Keratinocyte (primary cell): ENCODE measurements at regions not wholly inside any gene's neighbourhood (a gene's known extent, or its start where the extent isn't known, plus 50 kb on each side); places are given as distances from the start of the nearest gene placed in this dataset.

Source experiments
- DNase-seq: peaks from one replicate; pipeline ENCODE4 v3.0.0-alpha.2; 2011; ENCODE audit warnings: low read depth, missing footprints, low spot score
- FAIRE-seq: peaks from 2 replicates; lab custom pipeline; 2011; peaks lifted over from hg19 to GRCh38; lab: Jason Lieb, UNC
- H2AFZ ChIP-seq: 2 replicates; pipeline ENCODE4 v1.6.0; 2012; ENCODE audit warnings: low read length, control low read depth, inconsistent platforms; ENCODE audit not compliant: control insufficient read depth
- H3K27ac ChIP-seq: 2 replicates; pipeline ENCODE4 v1.5.1; 2011; ENCODE audit warnings: low read length; ENCODE audit not compliant: control insufficient read depth, insufficient read depth
- H3K27me3 ChIP-seq: 3 replicates; pipeline ENCODE4 v1.6.0; 2011; ENCODE audit warnings: low read length; ENCODE audit not compliant: control insufficient read depth, insufficient read depth; ENCODE audit errors: extremely low read depth
- H3K36me3 ChIP-seq, 2 experiments: 2 replicates in 1 of 2; 3 replicates in 1 of 2; pipeline ENCODE4 v1.5.1; 2011; ENCODE audit warnings: low read length in 2 of 2, mild to moderate bottlenecking in 1 of 2; ENCODE audit not compliant: control insufficient read depth in 2 of 2, insufficient read depth in 2 of 2; ENCODE audit errors: extremely low read depth in 1 of 2
- H3K4me1 ChIP-seq: 3 replicates; pipeline ENCODE4 v1.5.1; 2011; ENCODE audit warnings: low read length; ENCODE audit not compliant: control insufficient read depth, insufficient read depth; ENCODE audit errors: extremely low read depth
- H3K4me2 ChIP-seq: 3 replicates; pipeline ENCODE4 v1.6.0; 2011; ENCODE audit warnings: low read depth, low read length; ENCODE audit not compliant: control insufficient read depth, insufficient read depth; ENCODE audit errors: extremely low read depth
- H3K4me3 ChIP-seq, 3 experiments: fragments of 200-600 bp in 1 of 3; sonication (generic) in 1 of 3; 2 replicates in 2 of 3; 3 replicates in 1 of 3; pipeline ENCODE4 v1.5.1; 2011 to 2016; ENCODE audit warnings: low read length in 3 of 3, mild to moderate bottlenecking in 3 of 3, control low read depth in 2 of 3, inconsistent platforms in 1 of 3, low read depth in 1 of 3, mixed read lengths in 1 of 3, mixed run types in 1 of 3, moderate library complexity in 1 of 3; ENCODE audit not compliant: control insufficient read depth in 2 of 3, insufficient read depth in 2 of 3; ENCODE audit errors: extremely low read depth in 1 of 3
- H3K79me2 ChIP-seq: 2 replicates; pipeline ENCODE4 v1.6.0; 2012; ENCODE audit warnings: low read length; ENCODE audit not compliant: control insufficient read depth, insufficient read depth
- H3K9ac ChIP-seq: 3 replicates; pipeline ENCODE4 v1.6.0; 2011; ENCODE audit warnings: low read length; ENCODE audit not compliant: control insufficient read depth, insufficient read depth; ENCODE audit errors: extremely low read depth
- H3K9me1 ChIP-seq: 3 replicates; pipeline ENCODE4 v1.6.0; 2011; ENCODE audit warnings: low read length; ENCODE audit not compliant: control insufficient read depth, insufficient read depth; ENCODE audit errors: extremely low read depth
- H3K9me3 ChIP-seq: 2 replicates; pipeline ENCODE4 v1.5.1; 2012; ENCODE audit warnings: low read depth, low read length; ENCODE audit not compliant: control insufficient read depth
- H4K20me1 ChIP-seq: 3 replicates; pipeline ENCODE4 v1.6.0; 2011; ENCODE audit warnings: low read length; ENCODE audit not compliant: control insufficient read depth, insufficient read depth; ENCODE audit errors: extremely low read depth
- CTCF ChIP-seq, 3 experiments: IDR thresholded peaks in 1 of 3; conservative IDR thresholded peaks in 1 of 3; optimal IDR thresholded peaks in 1 of 3; 2 replicates in 2 of 3; 3 replicates in 1 of 3; pipeline versions ENCODE3 to v1.5.1; 2011; ENCODE audit warnings: low read length in 3 of 3, mild to moderate bottlenecking in 3 of 3, moderate library complexity in 2 of 3, control low read depth in 1 of 3, inconsistent platforms in 1 of 3; ENCODE audit not compliant: insufficient read depth in 2 of 3; ENCODE audit errors: extremely low read depth in 1 of 3
- EZH2 ChIP-seq: IDR thresholded peaks from one replicate; pipeline ENCODE4 v1.6.1; 2012; ENCODE audit warnings: inconsistent platforms, mild to moderate bottlenecking, low read length, moderate library complexity
- dilution Hi-C: fragments of 300-500 bp; cut with MboI; formaldehyde crosslinking; loops from one replicate; pipeline ENCODE4 v1.7.0; 2020; ENCODE audit warnings: low sequenced_read_pairs; ENCODE audit not compliant: extremely low pct_ligation_motif_present

- Histone ChIP-seq H3K27me3 (peaks cover under 1% of the 10 kb centered on the region), H3K27ac (no peak overlapping the region), H3K9me3 (no peaks in the 10 kb centered on the region), H3K4me3 (no peak overlapping the region), H4K20me1 (no peaks in the 10 kb centered on the region), H3K4me1 (no peaks in the 10 kb centered on the region), H3K9ac (no peak overlapping the region), H2AFZ (no peak overlapping the region), H3K79me2 (no peaks in the 10 kb centered on the region), H3K4me2 (no peak overlapping the region), H3K9me1 (no peaks in the 10 kb centered on the region), H3K36me3 (no peaks in the 10 kb centered on the region)
- DNase-seq (no peak), FAIRE-seq (no peak)
- dilution Hi-C loops: no loop called here
- TF ChIP-seq EZH2: no peak
- TF ChIP-seq CTCF (optimal IDR thresholded peaks at IDR 0.05 in 1 of 3, IDR thresholded peaks at IDR 0.05 in 1 of 3, conservative IDR thresholded peaks at IDR 0.05 in 1 of 3; ENCODE audit: extremely low read depth in 1 of 3, insufficient read depth in 2 of 3, low read length in 3 of 3): no peak
Measured at GRCh38 chr10:78771260-78771659, 297.5 kb upstream of the ZMIZ1 start.

- H3K36me3 ChIP-seq: no peaks in the 10 kb centered on the region
- no peak overlapping the region for H3K9ac ChIP-seq
- DNase-seq: no peak
- no peaks in the 10 kb centered on the region for H3K9me3 ChIP-seq
- no peaks in the 10 kb centered on the region for H3K27me3 ChIP-seq
- H3K4me2 ChIP-seq: no peak overlapping the region
- H4K20me1 ChIP-seq: no peaks in the 10 kb centered on the region
- H3K9me1 ChIP-seq: no peaks in the 10 kb centered on the region
- H3K4me1 ChIP-seq: no peaks in the 10 kb centered on the region
- no peak for FAIRE-seq
- H3K27ac ChIP-seq: no peak overlapping the region
- dilution Hi-C loops: no loop called here
- no peak overlapping the region for H3K4me3 ChIP-seq
- no peak overlapping the region for H2AFZ ChIP-seq
- no peaks in the 10 kb centered on the region for H3K79me2 ChIP-seq
- TF ChIP-seq EZH2: no peak
- no peak for TF ChIP-seq CTCF (optimal IDR thresholded peaks at IDR 0.05 in 1 of 3, IDR thresholded peaks at IDR 0.05 in 1 of 3, conservative IDR thresholded peaks at IDR 0.05 in 1 of 3; ENCODE audit: extremely low read depth in 1 of 3, insufficient read depth in 2 of 3, low read length in 3 of 3)
Measured at GRCh38 chr10:78771808-78772455, 296.8 kb upstream of the ZMIZ1 start.
